ENCODE measurements at regions not wholly inside any gene's neighbourhood (a gene's known extent, or its start where the extent isn't known, plus 50 kb on each side); places are given as distances from the start of the nearest gene placed in this dataset.

DNA sequence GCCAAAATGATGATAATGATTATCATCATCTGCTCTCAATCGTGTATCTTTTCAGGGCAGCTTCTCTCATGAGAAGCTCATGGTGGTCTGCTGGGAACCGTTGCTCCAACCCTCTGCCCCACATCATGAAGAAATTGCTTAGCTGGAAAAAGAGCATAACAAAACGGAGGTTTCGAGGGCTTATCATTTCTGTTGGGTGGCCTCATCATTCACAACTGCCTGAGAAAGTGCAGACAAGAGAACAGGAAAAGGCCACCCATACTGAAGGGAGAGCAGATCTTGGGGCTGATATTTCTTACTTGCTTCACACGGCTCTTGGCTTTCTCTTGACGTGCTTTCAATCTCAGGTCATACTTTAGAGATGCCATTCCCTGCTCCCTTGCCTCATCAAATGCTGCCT lies 471.6 kb downstream of the CD83 start:
- no peak for DNase-seq (ENCODE audit: low read depth)
- Histone ChIP-seq H3K27me3 (ENCODE audit: control insufficient read depth, insufficient read depth, low read length) (peaks cover 2% of the 10 kb centered on the region), H3K36me3 (ENCODE audit: control insufficient read depth, insufficient read depth, low read length) (no peaks in the 10 kb centered on the region), H3K4me3 (ENCODE audit: low read depth, low read length) (no peak overlapping the region)
- TF ChIP-seq, protein P1, sequence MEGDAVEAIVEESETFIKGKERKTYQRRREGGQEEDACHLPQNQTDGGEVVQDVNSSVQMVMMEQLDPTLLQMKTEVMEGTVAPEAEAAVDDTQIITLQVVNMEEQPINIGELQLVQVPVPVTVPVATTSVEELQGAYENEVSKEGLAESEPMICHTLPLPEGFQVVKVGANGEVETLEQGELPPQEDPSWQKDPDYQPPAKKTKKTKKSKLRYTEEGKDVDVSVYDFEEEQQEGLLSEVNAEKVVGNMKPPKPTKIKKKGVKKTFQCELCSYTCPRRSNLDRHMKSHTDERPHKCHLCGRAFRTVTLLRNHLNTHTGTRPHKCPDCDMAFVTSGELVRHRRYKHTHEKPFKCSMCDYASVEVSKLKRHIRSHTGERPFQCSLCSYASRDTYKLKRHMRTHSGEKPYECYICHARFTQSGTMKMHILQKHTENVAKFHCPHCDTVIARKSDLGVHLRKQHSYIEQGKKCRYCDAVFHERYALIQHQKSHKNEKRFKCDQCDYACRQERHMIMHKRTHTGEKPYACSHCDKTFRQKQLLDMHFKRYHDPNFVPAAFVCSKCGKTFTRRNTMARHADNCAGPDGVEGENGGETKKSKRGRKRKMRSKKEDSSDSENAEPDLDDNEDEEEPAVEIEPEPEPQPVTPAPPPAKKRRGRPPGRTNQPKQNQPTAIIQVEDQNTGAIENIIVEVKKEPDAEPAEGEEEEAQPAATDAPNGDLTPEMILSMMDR (IDR thresholded peaks at IDR 0.05; ENCODE audit: insufficient read depth, low read length, poor library complexity, severe bottlenecking): no peak

DNA sequence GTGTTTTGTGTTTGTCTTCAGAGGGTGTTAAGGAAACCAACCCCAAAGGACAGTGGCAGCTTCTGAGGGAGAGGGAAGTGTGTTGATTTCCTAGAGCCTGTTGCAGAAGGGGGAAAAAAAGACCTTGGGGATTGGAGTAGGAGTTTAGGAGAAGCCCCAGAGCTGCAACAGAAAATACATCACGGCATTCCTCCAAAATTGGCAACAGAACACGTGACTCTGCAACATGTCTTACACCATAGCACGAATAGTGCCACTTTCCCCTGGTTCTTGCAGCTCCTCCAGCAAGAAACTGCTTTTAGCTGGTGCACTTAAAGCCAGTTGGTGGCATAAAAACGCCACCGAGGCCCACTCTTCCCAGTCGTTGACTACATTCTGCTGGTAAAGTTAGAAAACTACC lies 473.0 kb downstream of the CD83 start:
- TF ChIP-seq, protein P1 (IDR thresholded peaks at IDR 0.05; ENCODE audit: insufficient read depth, low read length, poor library complexity, severe bottlenecking): no peak
- no peak overlapping the region for H3K4me3 ChIP-seq (ENCODE audit: low read depth, low read length)
- H3K36me3 ChIP-seq (ENCODE audit: control insufficient read depth, insufficient read depth, low read length): no peaks in the 10 kb centered on the region
- H3K27me3 ChIP-seq (ENCODE audit: control insufficient read depth, insufficient read depth, low read length): peaks cover 2% of the 10 kb centered on the region
- DNase-seq (ENCODE audit: low read depth): no peak

DNA sequence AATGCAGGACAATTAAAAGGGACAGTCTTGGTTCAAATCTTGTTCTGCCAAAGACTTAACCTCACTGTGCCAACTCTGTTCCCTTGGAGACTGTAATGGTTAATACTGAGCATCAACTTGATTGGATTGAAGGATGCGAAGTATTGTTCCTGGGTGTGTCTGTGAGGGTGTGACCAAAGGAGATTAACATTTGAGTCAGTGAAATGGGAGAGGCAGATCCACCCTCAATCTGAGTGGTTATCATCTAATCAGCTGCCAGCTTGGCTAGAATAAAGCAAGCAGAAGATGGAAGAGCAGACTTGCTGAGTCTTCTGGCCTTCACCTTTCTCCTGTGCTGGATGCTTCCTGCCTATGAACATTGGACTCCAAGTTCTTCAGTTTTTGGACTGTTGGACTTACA lies 474.4 kb downstream of the CD83 start:
- Histone ChIP-seq H3K27me3 (ENCODE audit: control insufficient read depth, insufficient read depth, low read length) (peaks cover 2% of the 10 kb centered on the region), H3K36me3 (ENCODE audit: control insufficient read depth, insufficient read depth, low read length) (no peaks in the 10 kb centered on the region), H3K4me3 (ENCODE audit: low read depth, low read length) (no peak overlapping the region)
- TF ChIP-seq, protein P1 (IDR thresholded peaks at IDR 0.05; ENCODE audit: insufficient read depth, low read length, poor library complexity, severe bottlenecking): no peak
- no peak for DNase-seq (ENCODE audit: low read depth)

DNA sequence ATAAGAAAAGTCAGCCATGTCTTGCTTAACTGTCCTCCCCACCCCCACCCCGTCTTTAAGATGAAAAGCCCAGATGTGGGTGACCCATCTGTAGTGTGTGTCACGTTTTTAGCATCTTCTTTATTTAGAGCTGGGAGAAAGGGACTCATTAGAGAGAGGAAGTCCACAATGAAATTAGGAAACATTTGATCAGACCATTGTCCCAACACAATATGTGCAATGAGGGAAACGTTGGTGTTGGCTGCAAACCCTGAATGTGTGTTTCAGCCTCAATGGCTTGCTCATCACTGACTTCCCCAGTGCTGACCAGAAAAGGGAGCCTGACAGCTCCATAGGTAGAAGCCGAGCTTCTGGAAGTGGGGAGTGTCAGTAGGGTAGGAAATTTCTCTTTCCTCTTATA lies 475.7 kb downstream of the CD83 start:
- TF ChIP-seq, protein P1 (IDR thresholded peaks at IDR 0.05; ENCODE audit: insufficient read depth, low read length, poor library complexity, severe bottlenecking): no peak
- H3K4me3 ChIP-seq (ENCODE audit: low read depth, low read length): no peak overlapping the region

DNA sequence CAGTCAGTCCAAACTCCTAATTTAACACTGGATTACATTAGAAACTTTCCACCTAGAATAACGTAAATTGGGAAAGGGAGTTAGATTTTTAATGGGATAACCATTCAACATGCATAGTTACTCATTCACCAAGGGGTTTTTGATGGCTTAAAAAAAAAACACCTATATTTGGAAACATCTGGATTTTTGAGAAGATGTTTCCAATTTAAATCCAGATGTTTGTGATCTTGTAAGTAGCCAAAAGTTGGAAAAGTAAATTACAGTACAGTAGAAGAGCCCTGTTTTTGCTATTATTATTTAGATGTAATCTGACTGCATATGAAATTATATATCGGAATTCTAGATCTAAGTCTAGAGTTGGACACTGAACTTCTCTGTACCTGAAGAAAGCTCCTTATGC lies 478.2 kb downstream of the CD83 start:
- Histone ChIP-seq H3K36me3 (ENCODE audit: control insufficient read depth, insufficient read depth, low read length) (no peaks in the 10 kb centered on the region), H3K4me3 (ENCODE audit: low read depth, low read length) (no peak overlapping the region), H3K27me3 (ENCODE audit: control insufficient read depth, insufficient read depth, low read length) (no peaks in the 10 kb centered on the region)
- DNase-seq (ENCODE audit: low read depth): no peak
- TF ChIP-seq, protein P1 (IDR thresholded peaks at IDR 0.05; ENCODE audit: insufficient read depth, low read length, poor library complexity, severe bottlenecking): no peak

More for the DNA sequence above, 475.7 kb downstream of the CD83 start:
- Histone ChIP-seq H3K27me3 (ENCODE audit: control insufficient read depth, insufficient read depth, low read length) (peaks cover 2% of the 10 kb centered on the region), H3K36me3 (ENCODE audit: control insufficient read depth, insufficient read depth, low read length) (no peaks in the 10 kb centered on the region)
- DNase-seq (ENCODE audit: low read depth): no peak

DNA sequence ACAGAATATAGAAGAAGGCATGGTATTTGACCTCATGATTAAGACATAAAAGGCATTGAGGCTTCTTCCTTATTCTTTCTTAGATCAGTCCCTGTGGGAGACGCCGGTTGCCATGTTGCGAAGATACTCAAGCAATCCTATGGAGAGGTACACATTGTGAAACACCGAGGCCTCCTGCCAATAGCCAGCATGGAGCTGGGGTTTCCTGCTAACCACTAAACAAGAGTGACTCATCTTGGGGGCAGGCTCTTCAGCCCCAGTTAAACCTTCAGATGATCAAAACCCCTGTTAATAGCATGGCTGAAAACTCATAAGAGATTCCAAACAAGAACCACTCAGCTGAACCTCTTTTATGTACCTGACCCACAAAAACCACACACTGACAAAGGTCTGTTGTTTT lies 478.8 kb downstream of the CD83 start:
- TF ChIP-seq, protein P1 (IDR thresholded peaks at IDR 0.05; ENCODE audit: insufficient read depth, low read length, poor library complexity, severe bottlenecking): no peak
- DNase-seq (ENCODE audit: low read depth): peak; percentile 54
- Histone ChIP-seq H3K4me3 (ENCODE audit: low read depth, low read length) (no peak overlapping the region), H3K36me3 (ENCODE audit: control insufficient read depth, insufficient read depth, low read length) (no peaks in the 10 kb centered on the region), H3K27me3 (ENCODE audit: control insufficient read depth, insufficient read depth, low read length) (no peaks in the 10 kb centered on the region)
